ENCODE measurements at regions not wholly inside any gene's neighbourhood (a gene's known extent, or its start where the extent isn't known, plus 50 kb on each side); places are given as distances from the start of the nearest gene placed in this dataset.

- TF ChIP-seq CTCF (IDR thresholded peaks at IDR 0.05; ENCODE audit: extremely low read depth, insufficient read depth, missing control alignments): no peak
- in situ Hi-C loops (cut with MboI; ENCODE audit: low pct_unique_long_range_greater_than_20kb, low sequenced_read_pairs, unreplicated experiment): no loop called here
These were observed 174.1 kb upstream of the HS3ST1 start for GRCh38 chr4:11602606-11603340.

GRCh38 chr4:11599064-11599463 lies 170.4 kb upstream of the HS3ST1 start:
- TF ChIP-seq CTCF (IDR thresholded peaks at IDR 0.05; ENCODE audit: extremely low read depth, insufficient read depth, missing control alignments): no peak
- DNase-seq (ENCODE audit: low spot score): no peak
- in situ Hi-C loops (cut with MboI; ENCODE audit: low pct_unique_long_range_greater_than_20kb, low sequenced_read_pairs, unreplicated experiment): no loop called here

More at GRCh38 chr4:11602606-11603340, 174.1 kb upstream of the HS3ST1 start:
- no peak for DNase-seq (ENCODE audit: low spot score)

GRCh38 chr4:11598591-11598990 lies 169.9 kb upstream of the HS3ST1 start:
- TF ChIP-seq CTCF (IDR thresholded peaks at IDR 0.05; ENCODE audit: extremely low read depth, insufficient read depth, missing control alignments): no peak
- in situ Hi-C loops (cut with MboI; ENCODE audit: low pct_unique_long_range_greater_than_20kb, low sequenced_read_pairs, unreplicated experiment): no loop called here
- DNase-seq (ENCODE audit: low spot score): no peak

GRCh38 chr4:11597506-11597905 lies 168.8 kb upstream of the HS3ST1 start:
- in situ Hi-C loops (cut with MboI; ENCODE audit: low pct_unique_long_range_greater_than_20kb, low sequenced_read_pairs, unreplicated experiment): no loop called here
- no peak for TF ChIP-seq CTCF (IDR thresholded peaks at IDR 0.05; ENCODE audit: extremely low read depth, insufficient read depth, missing control alignments)
- DNase-seq (ENCODE audit: low spot score): no peak

GRCh38 chr4:11596989-11597388 lies 168.3 kb upstream of the HS3ST1 start:
- TF ChIP-seq CTCF (IDR thresholded peaks at IDR 0.05; ENCODE audit: extremely low read depth, insufficient read depth, missing control alignments): no peak
- in situ Hi-C loops (cut with MboI; ENCODE audit: low pct_unique_long_range_greater_than_20kb, low sequenced_read_pairs, unreplicated experiment): no loop called here

GRCh38 chr4:11593576-11594116 lies 165.0 kb upstream of the HS3ST1 start:
- no peak for DNase-seq (ENCODE audit: low spot score)
- in situ Hi-C loops (cut with MboI; ENCODE audit: low pct_unique_long_range_greater_than_20kb, low sequenced_read_pairs, unreplicated experiment): no loop called here
- TF ChIP-seq CTCF (IDR thresholded peaks at IDR 0.05; ENCODE audit: extremely low read depth, insufficient read depth, missing control alignments): no peak

More at GRCh38 chr4:11596989-11597388, 168.3 kb upstream of the HS3ST1 start:
- DNase-seq (ENCODE audit: low spot score): no peak

All from GM13977 (cell line).